Adrenal gland (tissue), 9 donors: ENCODE measurements at regions not wholly inside any gene's neighbourhood (a gene's known extent, or its start where the extent isn't known, plus 50 kb on each side); places are given as distances from the start of the nearest gene placed in this dataset.

Experiments
- DNase-seq, 7 donors: peaks; one replicate each; pipeline ENCODE4 v3.0.0-alpha.2; 2019 to 2020
- H3K27ac ChIP-seq, 5 donors: fragments of 200-600 bp; sonication (generic) in 4 of 5; 1 replicate in 3 of 5; 2 replicates in 2 of 5; pipeline versions ENCODE4 v1.5.1 to v1.8.0; 2016 to 2020; ENCODE audit warnings: mild to moderate bottlenecking in 1 of 5
- H3K27me3 ChIP-seq: fragments of 200-600 bp; 2 replicates; pipeline ENCODE4 v1.8.0; 2021
- H3K36me3 ChIP-seq, 2 donors: fragments of 200-600 bp; replicated peaks in 1 of 2; 1 replicate in 1 of 2; 2 replicates in 1 of 2; pipeline versions ENCODE4 v1.5.1 to v1.8.0; 2018 to 2022
- H3K4me1 ChIP-seq, 2 donors: fragments of 200-600 bp; replicated peaks in 1 of 2; 1 replicate in 1 of 2; 2 replicates in 1 of 2; pipeline versions ENCODE4 v1.5.1 to v1.8.0; 2018 to 2021
- H3K4me3 ChIP-seq, 4 donors: fragments of 200-600 bp; sonication (generic) in 3 of 4; one replicate each; pipeline ENCODE4 v1.5.1; 2016 to 2018
- H3K9me3 ChIP-seq, 3 donors: fragments of 200-600 bp; sonication (generic) in 1 of 3; replicated peaks in 1 of 3; 1 replicate in 2 of 3; 2 replicates in 1 of 3; pipeline versions ENCODE4 v1.5.1 to v1.8.0; 2016 to 2021
- POLR2A ChIP-seq, 2 donors: fragments of 450-650 bp; IDR thresholded peaks; one replicate each; pipeline ENCODE4 v1.6.1; 2017; ENCODE audit warnings: antibody characterized with exemption in 2 of 2, mild to moderate bottlenecking in 2 of 2, moderate library complexity in 1 of 2
- WGBS, 4 donors: extraction: QIAGEN DNeasy Blood & Tissue Kit in 2 of 4; methylation state at CpG; one replicate each; pipeline versions ENCODE4 v1.1.5 to v1.1.7; 2013 to 2017; 5-methylcytosine and 5-hydroxymethylcytosine counted together
- intact Hi-C, 2 donors: fragments of 100-400 bp; cut with DNase I; formaldehyde crosslinking; loops; one replicate each; pipeline versions ENCODE4 v1.14.1 to v1.15.0; 2022 to 2023
- TF ChIP-seq, protein P1 (sequence below), 6 experiments: fragments of 450-650 bp in 4 of 6; fragments of 200-600 bp in 2 of 6; sonication (generic) in 1 of 6; IDR thresholded peaks; 1 replicate in 5 of 6; 2 replicates in 1 of 6; pipeline versions ENCODE4 v1.5.1 to v1.8.0; 2016 to 2021; ENCODE audit warnings: antibody characterized with exemption in 6 of 6, mild to moderate bottlenecking in 2 of 6, moderate library complexity in 1 of 6
- donor health status: healthy with polysubstance abuse.
- donor health status: Bipolar disorder and iron deficiency.
- donor health status: DM: yes; HTN: yes; CAD: no.
- donor health status: DM: no; HTN: no; CAD: no.
- donor health status: DM: no; HTN: no; CAD: no.

DNA sequence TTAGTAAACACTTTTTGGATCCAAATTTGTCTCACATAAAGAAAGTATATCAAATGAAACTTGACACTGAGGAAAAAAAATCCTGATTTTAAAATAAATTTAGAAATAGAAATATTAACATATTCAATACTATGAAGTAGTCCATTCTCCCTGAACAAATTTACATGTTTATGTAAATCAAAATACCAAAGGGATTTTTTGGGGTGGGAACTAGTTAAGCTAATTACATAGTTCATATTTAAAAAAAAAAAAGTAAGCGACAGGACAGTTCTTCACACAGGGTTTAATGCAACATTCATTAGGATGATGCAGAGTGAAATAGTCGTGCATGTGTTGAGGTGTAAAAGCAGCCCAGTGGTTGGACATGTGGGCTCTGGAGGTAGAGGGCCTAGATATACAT lies 433.5 kb upstream of the B3GALT2 start:
- DNase-seq, result no peak
- 94 to 99% (median 96%) methylated on average over 2 of the region's 2 CpGs for WGBS, 4 donors
- TF ChIP-seq, protein P1, sequence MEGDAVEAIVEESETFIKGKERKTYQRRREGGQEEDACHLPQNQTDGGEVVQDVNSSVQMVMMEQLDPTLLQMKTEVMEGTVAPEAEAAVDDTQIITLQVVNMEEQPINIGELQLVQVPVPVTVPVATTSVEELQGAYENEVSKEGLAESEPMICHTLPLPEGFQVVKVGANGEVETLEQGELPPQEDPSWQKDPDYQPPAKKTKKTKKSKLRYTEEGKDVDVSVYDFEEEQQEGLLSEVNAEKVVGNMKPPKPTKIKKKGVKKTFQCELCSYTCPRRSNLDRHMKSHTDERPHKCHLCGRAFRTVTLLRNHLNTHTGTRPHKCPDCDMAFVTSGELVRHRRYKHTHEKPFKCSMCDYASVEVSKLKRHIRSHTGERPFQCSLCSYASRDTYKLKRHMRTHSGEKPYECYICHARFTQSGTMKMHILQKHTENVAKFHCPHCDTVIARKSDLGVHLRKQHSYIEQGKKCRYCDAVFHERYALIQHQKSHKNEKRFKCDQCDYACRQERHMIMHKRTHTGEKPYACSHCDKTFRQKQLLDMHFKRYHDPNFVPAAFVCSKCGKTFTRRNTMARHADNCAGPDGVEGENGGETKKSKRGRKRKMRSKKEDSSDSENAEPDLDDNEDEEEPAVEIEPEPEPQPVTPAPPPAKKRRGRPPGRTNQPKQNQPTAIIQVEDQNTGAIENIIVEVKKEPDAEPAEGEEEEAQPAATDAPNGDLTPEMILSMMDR (IDR thresholded peaks at IDR 0.05), result no peak
- no peak for TF ChIP-seq POLR2A (IDR thresholded peaks at IDR 0.05)
- intact Hi-C loops, result no loop called here
- Histone ChIP-seq H3K36me3 (no peaks in the 10 kb centered on the region), H3K4me1 (no peaks in the 10 kb centered on the region), H3K27me3 (no peaks in the 10 kb centered on the region), H3K4me3 (no peak overlapping the region), H3K9me3 (no peaks in the 10 kb centered on the region), H3K27ac (no peak overlapping the region)

DNA sequence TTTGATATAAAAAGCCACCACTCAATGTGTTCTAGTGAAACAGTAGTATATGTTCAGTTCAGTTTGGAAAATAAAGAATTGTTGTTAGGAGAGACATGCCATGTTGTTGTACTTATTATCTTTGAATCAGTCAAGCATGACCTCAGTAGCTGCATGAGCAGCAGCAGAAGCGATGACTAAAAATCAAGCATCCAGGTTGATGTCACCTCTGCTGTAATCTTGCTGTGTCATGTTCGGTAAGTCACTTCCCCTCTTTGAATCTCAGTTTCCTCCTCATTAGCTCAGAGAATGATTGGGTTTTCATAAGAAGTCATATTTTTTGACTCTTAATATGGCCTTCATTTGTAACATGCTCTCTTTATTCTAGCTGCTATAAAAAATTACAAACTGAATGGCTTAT lies 428.4 kb upstream of the B3GALT2 start:
- WGBS, 4 donors, result 82 to 93% (median 85%) methylated on average over 2 of the region's 2 CpGs

DNA sequence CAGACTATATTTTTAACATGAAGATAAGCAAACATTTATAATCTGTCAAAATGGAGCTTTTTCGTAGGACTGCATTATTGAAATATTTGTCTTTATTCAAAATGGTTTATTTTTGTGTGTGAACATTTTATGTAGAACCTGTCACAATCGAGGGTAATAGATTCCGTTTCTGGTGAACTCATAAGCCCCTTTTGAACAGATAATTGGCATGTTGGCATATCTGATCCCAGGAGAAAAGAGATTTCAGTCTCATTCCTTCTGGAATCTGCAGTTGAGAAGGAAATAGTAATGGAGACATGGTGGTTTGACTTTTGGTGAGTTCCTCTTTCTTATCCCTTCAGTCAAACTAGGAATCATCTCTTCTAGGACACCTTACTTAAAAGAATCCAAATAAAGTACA lies 427.9 kb upstream of the B3GALT2 start:
- no peak for DNase-seq
- WGBS, 4 donors, result 79 to 90% (median 87%) methylated on average over 3 of the region's 3 CpGs
- Histone ChIP-seq H3K4me3 (no peak overlapping the region), H3K36me3 (no peaks in the 10 kb centered on the region), H3K9me3 (no peaks in the 10 kb centered on the region), H3K27me3 (no peaks in the 10 kb centered on the region), H3K4me1 (no peaks in the 10 kb centered on the region), H3K27ac (no peak overlapping the region)
- intact Hi-C loops, result no loop called here
- TF ChIP-seq, protein P1 (IDR thresholded peaks at IDR 0.05), result no peak
- no peak for TF ChIP-seq POLR2A (IDR thresholded peaks at IDR 0.05)

More for the DNA sequence above, 428.4 kb upstream of the B3GALT2 start:
- no peaks in the 10 kb centered on the region for H3K27me3 ChIP-seq
- H3K4me3 ChIP-seq, result no peak overlapping the region
- no peaks in the 10 kb centered on the region for H3K9me3 ChIP-seq
- H3K4me1 ChIP-seq, result no peaks in the 10 kb centered on the region
- intact Hi-C loops, result no loop called here
- no peaks in the 10 kb centered on the region for H3K36me3 ChIP-seq
- no peak for DNase-seq
- TF ChIP-seq POLR2A (IDR thresholded peaks at IDR 0.05), result no peak
- TF ChIP-seq, protein P1 (IDR thresholded peaks at IDR 0.05), result no peak
- no peak overlapping the region for H3K27ac ChIP-seq

DNA sequence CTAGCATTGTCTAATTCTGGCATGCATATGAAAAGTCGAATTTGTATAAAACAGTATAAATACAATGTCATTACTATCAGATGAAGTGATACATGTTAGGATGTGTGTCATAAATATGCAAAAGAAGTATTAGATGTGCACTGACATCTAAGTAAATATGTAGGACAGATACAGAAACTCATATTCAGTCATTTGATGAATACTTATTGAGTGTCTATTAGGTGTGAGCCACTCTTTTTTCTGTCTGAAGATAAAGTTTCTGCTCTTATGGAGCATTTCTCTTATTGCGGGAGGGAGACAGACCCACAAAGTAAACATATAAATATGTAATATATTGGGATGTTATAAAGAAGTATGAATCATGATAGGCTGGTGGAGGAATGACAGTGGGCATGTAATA lies 426.6 kb upstream of the B3GALT2 start:
- no peaks in the 10 kb centered on the region for H3K36me3 ChIP-seq
- no peak overlapping the region for H3K27ac ChIP-seq
- H3K4me3 ChIP-seq, result no peak overlapping the region
- TF ChIP-seq POLR2A (IDR thresholded peaks at IDR 0.05), result no peak
- TF ChIP-seq, protein P1 (IDR thresholded peaks at IDR 0.05), result no peak
- intact Hi-C loops, result no loop called here
- no peaks in the 10 kb centered on the region for H3K9me3 ChIP-seq
- H3K4me1 ChIP-seq, result no peaks in the 10 kb centered on the region
- DNase-seq, result no peak
- WGBS, 4 donors, result 85 to 93% (median 89%) methylated on average over 2 of the region's 2 CpGs
- H3K27me3 ChIP-seq, result no peaks in the 10 kb centered on the region
